GM12801 (cell line): ENCODE measurements at regions not wholly inside any gene's neighbourhood (a gene's known extent, or its start where the extent isn't known, plus 50 kb on each side); places are given as distances from the start of the nearest gene placed in this dataset.

Experiments
- CTCF ChIP-seq: IDR thresholded peaks from one replicate; pipeline ENCODE4 v1.5.1; 2011; ENCODE audit warnings: control low read depth; ENCODE audit not compliant: insufficient read length; ENCODE audit errors: extremely low read depth

DNA sequence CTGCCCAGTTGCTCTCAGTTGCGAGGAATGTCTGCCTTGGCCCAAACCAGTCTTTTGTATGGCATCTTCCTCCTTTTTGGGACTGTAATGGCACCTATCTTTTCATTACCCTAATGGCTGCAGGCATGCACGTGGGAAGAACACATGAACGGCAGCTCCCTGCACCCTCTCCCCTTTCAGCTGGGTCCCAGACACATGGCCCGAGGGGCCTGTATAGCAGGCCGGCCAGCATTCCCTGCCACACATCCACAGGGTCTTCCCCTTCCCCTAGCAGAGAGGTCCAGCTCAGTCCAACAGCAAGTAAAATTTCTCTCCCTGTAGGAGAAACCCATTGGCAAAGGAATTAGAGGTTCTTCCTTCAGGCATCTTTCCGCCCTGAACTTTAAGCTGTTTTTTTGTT lies 829.1 kb upstream of the AGA start:
- TF ChIP-seq CTCF: no peak

- no peak for TF ChIP-seq CTCF
Measured at GRCh38 chr4:178273168-178273567, 830.9 kb upstream of the AGA start.

DNA sequence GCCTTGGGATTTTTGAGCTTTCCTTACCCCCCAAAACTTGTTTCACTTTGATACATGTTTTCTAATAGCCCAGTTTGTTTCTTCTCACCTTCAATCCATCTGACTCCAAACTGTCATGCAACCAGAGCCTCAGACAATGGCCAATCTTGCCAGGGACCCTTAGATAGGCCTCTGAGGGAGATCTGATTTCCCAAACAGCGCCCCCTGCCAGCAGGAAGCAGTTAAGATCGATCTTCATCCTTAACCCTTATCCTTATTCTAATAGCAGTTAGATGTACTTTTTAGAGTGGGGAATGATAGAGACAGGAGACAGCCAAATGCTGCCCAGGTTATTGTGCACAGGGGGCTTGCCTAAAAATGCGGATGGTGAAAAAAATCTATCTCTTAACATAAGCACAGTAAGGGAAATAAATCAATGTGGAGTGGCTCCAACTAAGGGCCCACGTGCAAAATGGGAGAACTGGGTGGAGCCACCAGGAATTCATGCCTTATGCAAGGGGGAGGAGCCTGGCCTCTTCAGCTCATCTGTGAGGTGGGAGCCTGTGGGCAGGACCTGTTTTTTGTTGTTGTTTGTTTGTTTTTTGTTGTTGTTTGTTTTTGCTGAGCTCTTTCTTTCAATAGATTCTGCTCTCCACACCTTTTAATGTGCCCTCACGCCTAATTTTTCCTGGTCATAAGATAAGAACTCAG lies 833.6 kb upstream of the AGA start:
- no peak for TF ChIP-seq CTCF

GRCh38 chr4:178280362-178280761 lies 838.1 kb upstream of the AGA start:
- no peak for TF ChIP-seq CTCF

DNA sequence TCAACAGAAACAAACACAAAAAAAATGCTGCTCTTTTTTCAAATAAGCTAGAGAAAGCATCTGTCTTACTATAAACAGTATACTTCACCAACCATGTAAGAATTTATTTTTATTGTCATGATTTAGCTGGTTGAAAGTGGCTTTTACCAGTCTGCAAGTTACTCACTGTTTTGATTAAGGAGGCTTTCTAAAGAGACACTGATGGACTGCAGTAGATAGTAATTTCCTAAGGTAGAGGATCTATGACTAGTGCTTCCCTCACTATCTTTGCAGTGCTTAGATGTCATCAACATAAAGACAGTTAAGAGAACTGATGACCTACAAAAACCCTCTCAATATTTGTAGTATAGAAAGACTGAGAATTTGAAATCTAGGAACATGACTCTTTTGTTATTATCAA lies 846.2 kb upstream of the AGA start:
- TF ChIP-seq CTCF: no peak

DNA sequence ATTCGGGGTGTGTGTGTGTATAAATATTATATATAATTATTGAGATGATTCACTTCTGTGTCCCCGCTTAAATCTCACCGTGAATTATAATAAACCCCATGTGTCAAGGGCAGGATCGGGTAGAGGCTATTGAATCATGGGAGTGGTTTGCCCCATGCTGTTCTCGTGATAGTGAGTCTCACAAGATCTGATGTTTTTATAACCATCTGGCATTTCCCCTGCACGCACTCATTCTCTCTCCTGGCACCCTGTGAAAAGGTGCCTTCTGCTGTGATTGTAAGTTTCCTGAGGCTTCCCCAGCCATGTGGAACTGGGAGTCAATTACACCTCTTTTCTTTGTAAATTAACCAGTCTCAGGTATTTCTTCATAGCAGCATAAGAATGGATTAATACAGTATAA lies 851.4 kb upstream of the AGA start:
- TF ChIP-seq CTCF: no peak

DNA sequence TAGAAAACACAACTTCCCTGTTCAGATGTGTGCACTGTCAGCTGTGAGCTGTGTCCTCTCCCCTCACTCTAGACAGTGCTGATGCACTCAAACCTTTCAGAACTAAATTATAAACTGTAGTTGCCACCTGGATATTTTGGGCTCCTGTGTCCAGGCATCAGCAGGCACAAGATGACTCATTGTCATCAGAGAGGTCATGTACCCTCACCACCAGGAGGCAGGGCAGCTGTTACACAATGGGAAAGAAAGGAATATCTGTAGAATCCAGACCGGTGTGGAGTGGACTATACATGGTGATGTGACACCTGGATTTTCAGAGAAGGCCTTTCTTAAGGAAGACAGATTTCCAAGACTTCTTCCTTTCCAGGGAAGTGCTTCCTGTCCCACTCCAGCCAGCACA lies 854.4 kb upstream of the AGA start:
- TF ChIP-seq CTCF: no peak
